ENCODE measurements at regions not wholly inside any gene's neighbourhood (a gene's known extent, or its start where the extent isn't known, plus 50 kb on each side); places are given as distances from the start of the nearest gene placed in this dataset.
"Not testable (repeated sequence)": the region's sequence is repeated elsewhere in the genome, so short reads cannot be mapped to it uniquely, and the experiment has no call there.

DNA sequence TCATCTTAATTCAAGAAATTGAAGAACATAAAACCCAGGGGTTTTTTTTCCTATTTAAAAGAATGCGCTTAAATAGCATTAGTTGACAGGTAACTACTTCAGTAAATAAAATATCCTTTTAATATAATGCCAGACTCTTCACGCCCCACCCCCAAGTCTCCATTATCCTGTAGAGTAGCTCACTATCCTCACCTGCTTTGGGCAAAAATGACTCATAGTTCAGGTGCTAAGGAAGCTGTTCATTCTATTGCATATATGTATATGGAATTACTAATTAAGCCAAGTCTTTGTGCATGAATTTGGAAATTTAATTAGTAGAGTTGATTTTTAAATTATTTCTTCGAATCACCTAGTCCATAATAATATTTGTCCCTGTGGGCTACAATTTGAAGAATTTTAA, 656.8 kb upstream of the ANKRD30A start:
- H3K27ac ChIP-seq = no peak overlapping the region
- TF ChIP-seq, protein P1, sequence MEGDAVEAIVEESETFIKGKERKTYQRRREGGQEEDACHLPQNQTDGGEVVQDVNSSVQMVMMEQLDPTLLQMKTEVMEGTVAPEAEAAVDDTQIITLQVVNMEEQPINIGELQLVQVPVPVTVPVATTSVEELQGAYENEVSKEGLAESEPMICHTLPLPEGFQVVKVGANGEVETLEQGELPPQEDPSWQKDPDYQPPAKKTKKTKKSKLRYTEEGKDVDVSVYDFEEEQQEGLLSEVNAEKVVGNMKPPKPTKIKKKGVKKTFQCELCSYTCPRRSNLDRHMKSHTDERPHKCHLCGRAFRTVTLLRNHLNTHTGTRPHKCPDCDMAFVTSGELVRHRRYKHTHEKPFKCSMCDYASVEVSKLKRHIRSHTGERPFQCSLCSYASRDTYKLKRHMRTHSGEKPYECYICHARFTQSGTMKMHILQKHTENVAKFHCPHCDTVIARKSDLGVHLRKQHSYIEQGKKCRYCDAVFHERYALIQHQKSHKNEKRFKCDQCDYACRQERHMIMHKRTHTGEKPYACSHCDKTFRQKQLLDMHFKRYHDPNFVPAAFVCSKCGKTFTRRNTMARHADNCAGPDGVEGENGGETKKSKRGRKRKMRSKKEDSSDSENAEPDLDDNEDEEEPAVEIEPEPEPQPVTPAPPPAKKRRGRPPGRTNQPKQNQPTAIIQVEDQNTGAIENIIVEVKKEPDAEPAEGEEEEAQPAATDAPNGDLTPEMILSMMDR (IDR thresholded peaks at IDR 0.05; ENCODE audit: low read depth, low read length) = no peak
- no peak for DNase-seq (ENCODE audit: low read depth in 1 of 2, low spot score in 1 of 2)
- no peaks in the 10 kb centered on the region for H3K9me3 ChIP-seq (ENCODE audit: low read depth)
- H3K36me3 ChIP-seq = no peaks in the 10 kb centered on the region
- no peak overlapping the region for H3K4me3 ChIP-seq
- H3K27me3 ChIP-seq = no peaks in the 10 kb centered on the region
- H3K4me1 ChIP-seq (ENCODE audit: low read depth) = no peaks in the 10 kb centered on the region

DNA sequence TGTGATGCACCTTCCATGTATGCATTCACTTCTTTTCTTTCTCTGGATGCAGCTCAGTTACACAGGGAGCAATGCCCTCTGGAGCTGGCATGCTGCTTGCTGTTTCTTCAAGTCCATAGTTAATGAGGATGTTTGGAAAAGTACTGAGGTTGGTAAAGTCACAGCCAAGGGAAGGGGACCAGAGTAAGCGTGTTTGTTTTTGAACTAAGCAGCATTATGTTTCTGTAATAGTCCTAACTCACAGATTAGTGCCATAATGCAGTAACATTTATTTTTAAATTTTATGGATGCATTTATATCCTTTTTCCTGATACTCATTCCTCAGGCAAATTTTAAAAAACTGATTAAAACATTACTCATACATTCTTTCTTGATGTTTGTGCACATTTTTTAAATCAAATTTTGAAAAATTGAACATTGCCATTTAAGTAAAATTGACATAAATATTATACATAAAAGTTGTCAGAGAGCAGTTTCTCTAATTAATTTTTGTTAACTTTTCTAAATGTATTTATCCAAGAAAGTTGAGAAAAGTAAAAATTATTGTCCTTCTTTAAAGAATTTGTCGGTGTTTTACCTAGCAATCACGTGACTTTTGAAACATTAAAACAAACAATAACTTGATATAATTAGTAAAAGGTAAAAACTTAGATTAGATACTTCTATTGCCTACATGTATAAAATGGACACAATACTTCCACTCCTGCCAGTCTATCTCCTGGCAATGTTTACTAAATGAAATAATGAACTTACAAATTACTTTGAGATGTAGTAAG, 659.6 kb upstream of the ANKRD30A start:
- H3K27ac ChIP-seq = no peak overlapping the region
- TF ChIP-seq, protein P1 (IDR thresholded peaks at IDR 0.05; ENCODE audit: low read depth, low read length) = no peak
- H3K4me3 ChIP-seq = no peak overlapping the region
- no peaks in the 10 kb centered on the region for H3K9me3 ChIP-seq (ENCODE audit: low read depth)
- H3K27me3 ChIP-seq = no peaks in the 10 kb centered on the region
- no peak for DNase-seq (ENCODE audit: low read depth in 1 of 2, low spot score in 1 of 2)
- H3K4me1 ChIP-seq (ENCODE audit: low read depth) = no peaks in the 10 kb centered on the region
- no peaks in the 10 kb centered on the region for H3K36me3 ChIP-seq

DNA sequence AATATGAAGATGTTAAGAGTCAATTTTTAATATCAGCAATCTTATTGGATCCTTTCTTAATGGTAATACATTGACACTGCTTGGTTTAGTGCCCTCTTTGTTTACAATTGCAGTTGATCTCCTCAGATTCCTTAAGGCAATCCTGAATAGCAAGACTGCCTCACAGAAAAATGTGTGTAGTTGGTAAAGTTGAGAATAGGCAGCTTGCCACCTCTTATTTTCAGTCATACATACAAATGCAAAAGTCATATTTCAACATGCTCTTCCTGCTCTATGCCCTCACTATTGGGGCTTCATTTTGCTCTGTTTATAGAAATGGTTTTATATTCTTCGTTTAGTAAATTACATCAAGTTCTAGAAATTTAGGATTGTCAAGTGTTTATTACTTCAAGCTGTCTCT, 661.1 kb upstream of the ANKRD30A start:
- no peaks in the 10 kb centered on the region for H3K9me3 ChIP-seq (ENCODE audit: low read depth)
- H3K4me1 ChIP-seq (ENCODE audit: low read depth) = no peaks in the 10 kb centered on the region
- H3K27ac ChIP-seq = no peak overlapping the region
- no peaks in the 10 kb centered on the region for H3K36me3 ChIP-seq
- no peak overlapping the region for H3K4me3 ChIP-seq
- no peak for DNase-seq (ENCODE audit: low read depth in 1 of 2, low spot score in 1 of 2)
- TF ChIP-seq, protein P1 (IDR thresholded peaks at IDR 0.05; ENCODE audit: low read depth, low read length) = no peak
- no peaks in the 10 kb centered on the region for H3K27me3 ChIP-seq

DNA sequence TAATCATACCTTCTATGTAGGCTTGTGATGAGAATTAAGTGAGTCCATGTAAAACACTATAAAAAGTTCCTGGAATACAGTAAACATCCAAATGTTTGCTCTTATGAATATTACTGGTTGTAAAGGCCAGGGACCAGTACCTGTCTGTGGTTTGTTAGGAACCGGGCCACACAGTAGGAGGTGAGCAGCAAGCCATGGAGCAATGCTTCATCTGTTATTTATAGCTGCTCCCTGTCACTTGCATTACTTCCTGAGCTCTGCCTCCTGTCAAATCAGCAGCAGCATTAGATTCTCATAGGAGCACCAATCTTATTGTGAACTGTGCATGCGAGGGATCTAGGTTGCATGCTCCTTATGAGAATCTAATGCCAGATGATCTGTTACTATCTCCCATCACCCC, 662.0 kb upstream of the ANKRD30A start:
- H3K27me3 ChIP-seq = no peaks in the 10 kb centered on the region
- H3K9me3 ChIP-seq (ENCODE audit: low read depth) = no peaks in the 10 kb centered on the region
- TF ChIP-seq, protein P1 (IDR thresholded peaks at IDR 0.05; ENCODE audit: low read depth, low read length) = no peak
- H3K4me3 ChIP-seq = no peak overlapping the region
- no peaks in the 10 kb centered on the region for H3K36me3 ChIP-seq
- no peaks in the 10 kb centered on the region for H3K4me1 ChIP-seq (ENCODE audit: low read depth)
- no peak overlapping the region for H3K27ac ChIP-seq
- no peak for DNase-seq (ENCODE audit: low read depth in 1 of 2, low spot score in 1 of 2)

DNA sequence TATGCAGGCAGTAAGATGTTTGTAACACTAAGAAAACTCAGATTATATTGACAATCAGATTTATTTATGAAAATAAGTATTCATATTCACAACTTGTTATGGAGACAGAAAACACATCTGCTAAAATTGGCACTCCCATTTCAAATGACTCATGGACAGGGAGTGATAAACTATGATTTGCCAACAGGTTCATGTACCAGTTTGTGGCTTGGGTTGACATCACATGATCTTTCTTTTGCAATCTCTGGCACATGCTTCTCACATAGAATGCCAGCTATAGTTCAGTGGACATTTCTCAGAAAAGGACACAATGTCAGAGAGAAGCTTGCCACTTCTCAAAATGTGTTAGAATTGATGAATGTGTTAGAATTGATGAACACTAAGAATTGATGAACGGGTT, 663.2 kb upstream of the ANKRD30A start:
- Histone ChIP-seq H3K4me1 (ENCODE audit: low read depth) (no peaks in the 10 kb centered on the region), H3K9me3 (ENCODE audit: low read depth) (no peaks in the 10 kb centered on the region), H3K27ac (no peak overlapping the region), H3K36me3 (no peaks in the 10 kb centered on the region), H3K27me3 (no peaks in the 10 kb centered on the region), H3K4me3 (no peak overlapping the region)
- TF ChIP-seq, protein P1 (IDR thresholded peaks at IDR 0.05; ENCODE audit: low read depth, low read length) = no peak
- peak in 1 of 2 donors; percentile 68 for DNase-seq (ENCODE audit: low read depth in 1 of 2, low spot score in 1 of 2)

DNA sequence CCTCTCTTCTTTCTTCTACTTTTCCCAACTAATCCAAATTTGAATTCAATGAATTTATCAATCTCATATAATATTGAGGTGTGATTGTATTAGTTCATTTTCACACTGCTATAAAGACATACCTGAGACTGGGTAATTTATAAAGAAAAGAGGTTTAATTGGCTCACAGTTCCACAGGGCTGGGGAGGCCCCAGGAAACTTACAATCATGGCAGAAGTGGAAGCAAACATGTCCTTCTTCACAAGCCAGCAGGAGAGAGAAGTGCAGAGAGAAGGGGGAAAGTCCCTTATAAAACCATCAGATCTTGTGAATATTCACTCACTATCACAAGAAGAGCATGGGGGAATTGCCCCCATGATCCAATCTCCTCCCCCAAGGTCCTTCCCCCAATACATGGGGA, 667.0 kb upstream of the ANKRD30A start:
- not testable (repeated sequence) for H3K9me3 ChIP-seq (ENCODE audit: low read depth); H3K36me3 ChIP-seq; H3K4me3 ChIP-seq

More for the DNA sequence above, 667.0 kb upstream of the ANKRD30A start:
- H3K27me3 ChIP-seq; DNase-seq (ENCODE audit: low read depth in 1 of 2, low spot score in 1 of 2); H3K4me1 ChIP-seq (ENCODE audit: low read depth); H3K27ac ChIP-seq: not testable (repeated sequence)
